Parathyroid adenoma (tissue), 2 donors: ENCODE measurements at regions not wholly inside any gene's neighbourhood (a gene's known extent, or its start where the extent isn't known, plus 50 kb on each side); places are given as distances from the start of the nearest gene placed in this dataset.

Experiments used
- H2AFZ ChIP-seq: fragments of 300-600 bp; sonication (generic); one replicate; pipeline ENCODE4 v1.7.0; 2017; ENCODE audit warnings: antibody characterized with exemption, mild to moderate bottlenecking
- H3K27ac ChIP-seq: fragments of 300-600 bp; sonication (generic); one replicate; pipeline ENCODE4 v1.7.0; 2017
- H3K27me3 ChIP-seq: fragments of 300-600 bp; sonication (generic); one replicate; pipeline ENCODE4 v1.7.0; 2017; ENCODE audit warnings: low read length; ENCODE audit not compliant: control insufficient read depth, insufficient read depth
- H3K36me3 ChIP-seq: fragments of 300-600 bp; sonication (generic); one replicate; pipeline ENCODE4 v1.7.0; 2017; ENCODE audit warnings: low read length; ENCODE audit not compliant: control insufficient read depth, insufficient read depth
- H3K4me1 ChIP-seq: fragments of 300-600 bp; sonication (generic); one replicate; pipeline ENCODE4 v1.7.0; 2017; ENCODE audit warnings: control low read depth
- H3K4me2 ChIP-seq: fragments of 300-600 bp; sonication (generic); one replicate; pipeline ENCODE4 v1.7.0; 2017; ENCODE audit warnings: low read length
- H3K4me3 ChIP-seq: fragments of 300-600 bp; sonication (generic); one replicate; pipeline ENCODE4 v1.7.0; 2017; ENCODE audit warnings: low read depth, low read length
- H3K79me2 ChIP-seq: fragments of 300-600 bp; sonication (generic); one replicate; pipeline ENCODE4 v1.7.0; 2017; ENCODE audit warnings: control low read depth
- H3K9ac ChIP-seq: fragments of 300-600 bp; sonication (generic); one replicate; pipeline ENCODE4 v1.7.0; 2017; ENCODE audit warnings: mild to moderate bottlenecking
- H3K9me3 ChIP-seq: fragments of 300-600 bp; sonication (generic); one replicate; pipeline ENCODE4 v1.7.0; 2017; ENCODE audit warnings: low read length; ENCODE audit not compliant: control insufficient read depth
- TF ChIP-seq, protein P1 (sequence below): fragments of 300-600 bp; sonication (generic); IDR thresholded peaks from one replicate; pipeline ENCODE4 v1.7.0; 2017; ENCODE audit warnings: antibody characterized with exemption, mild to moderate bottlenecking
- donor health status: primary hyperparathyroidism.

DNA sequence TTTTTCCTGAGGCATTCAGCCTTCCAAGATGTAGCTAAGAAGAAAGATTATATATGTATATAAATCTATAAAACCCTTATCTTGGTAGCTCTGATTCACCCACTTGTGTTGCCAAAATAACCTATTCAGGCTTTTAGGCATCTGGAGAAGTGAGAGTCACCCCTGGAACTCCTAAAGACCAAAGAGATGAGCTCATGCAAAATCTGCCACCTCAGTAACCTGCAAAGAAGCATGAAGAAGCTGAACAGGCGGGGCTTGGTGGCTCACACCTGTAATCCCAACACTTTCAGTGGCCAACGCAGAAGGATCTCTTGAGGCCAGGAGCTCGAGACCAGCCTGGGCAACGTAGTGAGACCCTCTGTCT lies 393.7 kb downstream of the FOXO1 start:
- Histone ChIP-seq H3K9me3 (no peaks in the 10 kb centered on the region), H2AFZ (no peak overlapping the region), H3K36me3 (no peaks in the 10 kb centered on the region), H3K27ac (no peak overlapping the region), H3K79me2 (no peaks in the 10 kb centered on the region), H3K4me3 (no peak overlapping the region), H3K4me1 (no peaks in the 10 kb centered on the region), H3K27me3 (no peaks in the 10 kb centered on the region), H3K9ac (no peak overlapping the region), H3K4me2 (no peak overlapping the region)
- TF ChIP-seq, protein P1, sequence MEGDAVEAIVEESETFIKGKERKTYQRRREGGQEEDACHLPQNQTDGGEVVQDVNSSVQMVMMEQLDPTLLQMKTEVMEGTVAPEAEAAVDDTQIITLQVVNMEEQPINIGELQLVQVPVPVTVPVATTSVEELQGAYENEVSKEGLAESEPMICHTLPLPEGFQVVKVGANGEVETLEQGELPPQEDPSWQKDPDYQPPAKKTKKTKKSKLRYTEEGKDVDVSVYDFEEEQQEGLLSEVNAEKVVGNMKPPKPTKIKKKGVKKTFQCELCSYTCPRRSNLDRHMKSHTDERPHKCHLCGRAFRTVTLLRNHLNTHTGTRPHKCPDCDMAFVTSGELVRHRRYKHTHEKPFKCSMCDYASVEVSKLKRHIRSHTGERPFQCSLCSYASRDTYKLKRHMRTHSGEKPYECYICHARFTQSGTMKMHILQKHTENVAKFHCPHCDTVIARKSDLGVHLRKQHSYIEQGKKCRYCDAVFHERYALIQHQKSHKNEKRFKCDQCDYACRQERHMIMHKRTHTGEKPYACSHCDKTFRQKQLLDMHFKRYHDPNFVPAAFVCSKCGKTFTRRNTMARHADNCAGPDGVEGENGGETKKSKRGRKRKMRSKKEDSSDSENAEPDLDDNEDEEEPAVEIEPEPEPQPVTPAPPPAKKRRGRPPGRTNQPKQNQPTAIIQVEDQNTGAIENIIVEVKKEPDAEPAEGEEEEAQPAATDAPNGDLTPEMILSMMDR, result no peak

DNA sequence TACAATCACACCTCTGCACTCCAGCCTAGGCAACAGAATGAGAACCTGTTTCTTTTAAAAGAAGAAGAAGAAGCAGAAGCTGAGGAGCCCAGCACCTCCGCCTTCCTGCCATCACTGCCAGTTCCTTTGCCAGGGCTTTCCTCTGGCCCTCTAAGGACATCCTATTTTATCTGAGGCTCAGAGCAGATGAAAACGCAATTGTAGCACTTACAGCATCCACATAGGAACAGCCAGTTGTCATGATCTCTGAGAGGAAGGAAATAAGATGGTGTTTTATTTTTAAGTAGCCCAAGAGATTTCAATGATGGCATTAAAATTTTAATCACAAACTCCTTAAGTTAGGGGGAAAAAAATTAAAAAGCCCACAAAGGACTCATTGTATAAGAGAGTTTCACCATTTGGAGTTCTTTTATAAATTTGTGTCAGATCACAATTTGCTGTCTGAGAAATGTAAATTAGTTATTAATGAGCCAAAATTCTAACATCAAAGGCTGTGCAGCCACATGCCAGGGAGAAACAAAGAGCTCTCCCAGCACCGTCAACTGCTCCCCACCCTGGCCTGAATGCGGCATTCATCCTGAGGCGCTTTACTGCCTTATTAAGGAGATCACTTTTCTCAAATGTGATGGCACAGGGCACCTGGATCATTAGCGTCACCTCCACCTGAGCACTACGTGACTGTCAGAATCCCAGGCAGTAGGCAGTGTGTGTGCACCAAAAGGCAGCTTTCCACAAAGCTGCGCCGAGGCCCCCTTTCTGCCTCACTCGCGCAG lies 393.0 kb downstream of the FOXO1 start:
- TF ChIP-seq, protein P1, result no peak

DNA sequence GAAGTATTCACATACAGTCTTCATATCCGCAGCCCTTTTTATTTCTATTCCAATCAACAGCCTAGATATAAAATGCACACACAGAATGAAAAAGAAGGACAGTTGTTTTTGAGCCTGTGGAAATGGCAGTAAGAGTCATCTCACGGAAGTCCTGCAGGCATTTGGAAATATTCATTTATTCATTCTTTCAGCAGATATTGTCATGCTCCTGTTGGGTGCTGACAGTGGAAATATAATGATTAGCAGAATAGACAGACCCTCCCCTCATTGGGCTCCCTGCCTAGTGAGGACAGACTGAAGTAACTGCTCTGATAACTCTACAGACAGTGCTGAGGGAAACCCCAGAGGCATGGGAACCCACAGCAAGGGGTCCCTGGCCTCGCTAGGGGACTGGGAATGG lies 392.3 kb downstream of the FOXO1 start:
- Histone ChIP-seq H3K27ac (no peak overlapping the region), H3K9me3 (no peaks in the 10 kb centered on the region), H2AFZ (no peak overlapping the region), H3K4me3 (no peak overlapping the region), H3K27me3 (no peaks in the 10 kb centered on the region), H3K9ac (no peak overlapping the region), H3K4me2 (no peak overlapping the region), H3K36me3 (no peaks in the 10 kb centered on the region), H3K79me2 (no peaks in the 10 kb centered on the region), H3K4me1 (no peaks in the 10 kb centered on the region)
- TF ChIP-seq, protein P1, result no peak

More for the DNA sequence above, 393.0 kb downstream of the FOXO1 start:
- Histone ChIP-seq H3K27ac (no peak overlapping the region), H3K4me1 (no peaks in the 10 kb centered on the region), H3K27me3 (no peaks in the 10 kb centered on the region), H3K36me3 (no peaks in the 10 kb centered on the region), H2AFZ (no peak overlapping the region), H3K4me3 (no peak overlapping the region), H3K79me2 (no peaks in the 10 kb centered on the region), H3K9ac (no peak overlapping the region), H3K4me2 (no peak overlapping the region), H3K9me3 (no peaks in the 10 kb centered on the region)

DNA sequence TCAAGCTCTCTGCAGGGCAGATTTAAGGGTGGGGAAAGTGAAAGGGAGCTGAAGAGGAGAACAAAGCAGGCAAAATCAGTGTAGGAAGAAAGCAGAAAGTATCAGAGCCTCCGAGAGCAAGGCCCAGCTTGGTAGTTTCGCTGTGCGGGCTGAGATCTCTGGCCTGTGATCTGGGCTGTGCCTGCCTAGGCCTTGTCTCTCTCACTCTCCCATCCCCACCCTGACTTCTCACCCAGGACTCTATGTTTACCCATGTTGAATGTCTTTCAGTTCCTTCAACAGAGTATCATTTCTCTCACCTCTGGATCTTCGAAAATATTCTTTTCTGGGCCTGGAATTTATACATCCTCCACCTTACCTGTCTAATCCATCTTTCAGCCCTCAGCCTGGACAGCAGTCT lies 391.3 kb downstream of the FOXO1 start:
- TF ChIP-seq, protein P1, result no peak
- H3K79me2 ChIP-seq, result no peaks in the 10 kb centered on the region
- no peak overlapping the region for H3K4me2 ChIP-seq
- no peak overlapping the region for H3K27ac ChIP-seq
- no peak overlapping the region for H2AFZ ChIP-seq
- H3K36me3 ChIP-seq, result no peaks in the 10 kb centered on the region
- H3K4me1 ChIP-seq, result no peaks in the 10 kb centered on the region
- no peaks in the 10 kb centered on the region for H3K9me3 ChIP-seq
- no peak overlapping the region for H3K9ac ChIP-seq
- no peaks in the 10 kb centered on the region for H3K27me3 ChIP-seq
- H3K4me3 ChIP-seq, result no peak overlapping the region

DNA sequence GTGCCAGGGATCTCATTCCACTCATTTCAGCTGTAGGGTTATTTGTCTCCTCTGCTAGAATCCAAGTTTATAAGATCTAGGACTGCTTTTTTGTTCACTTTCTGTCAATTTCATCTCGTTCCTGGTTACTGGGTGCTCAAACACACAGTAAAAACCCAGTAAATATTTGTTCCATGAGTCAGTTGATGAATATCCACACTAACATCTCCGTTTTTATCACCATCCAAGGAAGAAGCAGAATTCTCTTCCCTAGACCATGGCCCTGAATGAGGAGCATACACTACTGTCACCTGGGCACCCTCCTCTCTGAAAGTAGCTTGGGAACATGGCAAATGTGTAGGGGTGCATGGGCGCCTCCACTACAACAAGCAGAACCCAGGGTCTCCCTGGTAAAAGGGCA lies 390.8 kb downstream of the FOXO1 start:
- Histone ChIP-seq H3K4me2 (no peak overlapping the region), H3K9ac (no peak overlapping the region), H3K27me3 (no peaks in the 10 kb centered on the region), H3K4me1 (no peaks in the 10 kb centered on the region), H2AFZ (no peak overlapping the region), H3K27ac (no peak overlapping the region), H3K36me3 (no peaks in the 10 kb centered on the region), H3K79me2 (no peaks in the 10 kb centered on the region), H3K9me3 (no peaks in the 10 kb centered on the region), H3K4me3 (no peak overlapping the region)
- TF ChIP-seq, protein P1, result no peak
